Thyroid gland (tissue), 4 donors: ENCODE measurements at regions not wholly inside any gene's neighbourhood (a gene's known extent, or its start where the extent isn't known, plus 50 kb on each side); places are given as distances from the start of the nearest gene placed in this dataset.

Experiments used
- POLR2A ChIP-seq, 2 donors: fragments of 450-650 bp; IDR thresholded peaks; one replicate each; pipeline ENCODE4 v1.6.1; 2017; ENCODE audit warnings: antibody characterized with exemption in 2 of 2, mild to moderate bottlenecking in 2 of 2, moderate library complexity in 1 of 2
- TF ChIP-seq, protein P1 (sequence below), 6 experiments: fragments of 200-600 bp in 3 of 6; fragments of 450-650 bp in 3 of 6; sonication (generic) in 3 of 6; IDR thresholded peaks; one replicate each; pipeline ENCODE4 v1.5.1; 2016 to 2019; ENCODE audit warnings: antibody characterized with exemption in 6 of 6, mild to moderate bottlenecking in 2 of 6, inconsistent platforms in 1 of 6, moderate library complexity in 1 of 6

DNA sequence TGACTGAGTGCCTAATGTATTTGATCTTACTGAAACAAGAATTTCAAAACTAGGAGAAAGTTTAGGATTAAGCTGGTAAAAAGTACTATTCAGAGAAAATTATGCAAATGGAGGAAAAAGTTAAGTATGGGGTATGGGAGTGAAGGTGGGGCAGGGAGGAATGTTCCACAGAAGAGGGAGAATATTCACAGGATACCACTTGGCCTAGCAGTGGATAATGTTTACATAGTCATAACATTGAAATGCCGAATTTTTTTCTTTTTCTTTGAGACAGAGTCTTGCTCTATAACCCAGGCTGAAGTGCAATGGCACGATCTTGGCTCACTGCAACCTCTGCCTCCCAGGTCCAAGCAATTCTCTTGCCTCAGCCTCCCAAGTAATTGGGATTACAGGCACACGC, 61.2 kb upstream of the LMNB1 start:
- TF ChIP-seq, protein P1, sequence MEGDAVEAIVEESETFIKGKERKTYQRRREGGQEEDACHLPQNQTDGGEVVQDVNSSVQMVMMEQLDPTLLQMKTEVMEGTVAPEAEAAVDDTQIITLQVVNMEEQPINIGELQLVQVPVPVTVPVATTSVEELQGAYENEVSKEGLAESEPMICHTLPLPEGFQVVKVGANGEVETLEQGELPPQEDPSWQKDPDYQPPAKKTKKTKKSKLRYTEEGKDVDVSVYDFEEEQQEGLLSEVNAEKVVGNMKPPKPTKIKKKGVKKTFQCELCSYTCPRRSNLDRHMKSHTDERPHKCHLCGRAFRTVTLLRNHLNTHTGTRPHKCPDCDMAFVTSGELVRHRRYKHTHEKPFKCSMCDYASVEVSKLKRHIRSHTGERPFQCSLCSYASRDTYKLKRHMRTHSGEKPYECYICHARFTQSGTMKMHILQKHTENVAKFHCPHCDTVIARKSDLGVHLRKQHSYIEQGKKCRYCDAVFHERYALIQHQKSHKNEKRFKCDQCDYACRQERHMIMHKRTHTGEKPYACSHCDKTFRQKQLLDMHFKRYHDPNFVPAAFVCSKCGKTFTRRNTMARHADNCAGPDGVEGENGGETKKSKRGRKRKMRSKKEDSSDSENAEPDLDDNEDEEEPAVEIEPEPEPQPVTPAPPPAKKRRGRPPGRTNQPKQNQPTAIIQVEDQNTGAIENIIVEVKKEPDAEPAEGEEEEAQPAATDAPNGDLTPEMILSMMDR (IDR thresholded peaks at IDR 0.05) = no peak
- TF ChIP-seq POLR2A (IDR thresholded peaks at IDR 0.05) = no peak
